HUES6 (cell line): ENCODE measurements at regions not wholly inside any gene's neighbourhood (a gene's known extent, or its start where the extent isn't known, plus 50 kb on each side); places are given as distances from the start of the nearest gene placed in this dataset.

Experiments
- H3K27ac ChIP-seq: 2 replicates; pipeline ENCODE4 v1.7.0; 2013; ENCODE audit warnings: low read depth, mild to moderate bottlenecking, low read length, inconsistent platforms
- H3K27me3 ChIP-seq: 2 replicates; pipeline ENCODE4 v1.6.1; 2013; ENCODE audit warnings: low read length; ENCODE audit not compliant: control insufficient read depth, insufficient read depth
- H3K36me3 ChIP-seq: 2 replicates; pipeline ENCODE4 v1.6.1; 2013; ENCODE audit warnings: low read length; ENCODE audit not compliant: control insufficient read depth, insufficient read depth
- H3K4me1 ChIP-seq: 2 replicates; pipeline ENCODE4 v1.6.1; 2013; ENCODE audit warnings: low read length; ENCODE audit not compliant: control insufficient read depth, insufficient read depth
- H3K4me3 ChIP-seq: 2 replicates; pipeline ENCODE4 v1.5.1; 2013; ENCODE audit warnings: low read depth, low read length
- H3K9ac ChIP-seq: one replicate; pipeline ENCODE4 v1.6.1; 2013; ENCODE audit warnings: mild to moderate bottlenecking, low read length
- H3K9me3 ChIP-seq: 2 replicates; pipeline ENCODE4 v1.6.1; 2013; ENCODE audit warnings: low read depth, low read length; ENCODE audit not compliant: control insufficient read depth, insufficient read depth

- Histone ChIP-seq H3K27ac (no peak overlapping the region), H3K9me3 (no peaks in the 10 kb centered on the region), H3K4me1 (no peaks in the 10 kb centered on the region)
These were observed 402.1 kb upstream of the CHD6 start for GRCh38 chr20:42020316-42020715.

DNA sequence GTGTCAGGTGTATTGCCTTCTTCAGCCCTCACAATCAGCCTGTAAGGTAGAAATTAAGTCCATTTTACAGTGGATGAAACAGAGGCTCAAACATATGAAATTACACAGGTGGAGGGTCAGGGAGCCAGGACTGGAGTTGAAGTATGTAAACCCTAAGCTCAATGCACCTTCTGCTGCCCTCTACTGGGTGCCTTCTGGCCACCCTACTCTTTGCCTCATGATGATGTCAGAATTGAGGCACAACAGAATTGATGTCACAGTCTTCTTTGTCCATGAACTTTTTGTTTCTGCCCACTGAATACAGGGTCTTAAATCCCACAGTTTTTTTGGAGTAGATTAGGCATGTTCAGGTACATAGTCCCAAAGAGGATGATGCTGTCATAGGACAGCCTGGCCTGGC, 400.8 kb upstream of the CHD6 start:
- no peak overlapping the region for H3K27ac ChIP-seq
- no peaks in the 10 kb centered on the region; the same call in 1 of the 2 replicates for H3K27me3 ChIP-seq
- no peaks in the 10 kb centered on the region for H3K36me3 ChIP-seq
- H3K4me3 ChIP-seq = no peak overlapping the region
- H3K4me1 ChIP-seq = no peaks in the 10 kb centered on the region
- H3K9ac ChIP-seq = no peak overlapping the region
- H3K9me3 ChIP-seq = no peaks in the 10 kb centered on the region

More at GRCh38 chr20:42020316-42020715, 402.1 kb upstream of the CHD6 start:
- no peaks in the 10 kb centered on the region for H3K36me3 ChIP-seq
- no peak overlapping the region for H3K4me3 ChIP-seq
- no peak overlapping the region for H3K9ac ChIP-seq
- H3K27me3 ChIP-seq = no peaks in the 10 kb centered on the region; the same call in 1 of the 2 replicates

- Histone ChIP-seq H3K9me3 (peaks cover 21% of the 10 kb centered on the region), H3K9ac (no peak overlapping the region), H3K27ac (no peak overlapping the region), H3K27me3 (no peaks in the 10 kb centered on the region), H3K36me3 (no peaks in the 10 kb centered on the region), H3K4me3 (no peak overlapping the region), H3K4me1 (peaks cover 12% of the 10 kb centered on the region)
These were observed 391.9 kb upstream of the CHD6 start for GRCh38 chr20:42010090-42010489.

DNA sequence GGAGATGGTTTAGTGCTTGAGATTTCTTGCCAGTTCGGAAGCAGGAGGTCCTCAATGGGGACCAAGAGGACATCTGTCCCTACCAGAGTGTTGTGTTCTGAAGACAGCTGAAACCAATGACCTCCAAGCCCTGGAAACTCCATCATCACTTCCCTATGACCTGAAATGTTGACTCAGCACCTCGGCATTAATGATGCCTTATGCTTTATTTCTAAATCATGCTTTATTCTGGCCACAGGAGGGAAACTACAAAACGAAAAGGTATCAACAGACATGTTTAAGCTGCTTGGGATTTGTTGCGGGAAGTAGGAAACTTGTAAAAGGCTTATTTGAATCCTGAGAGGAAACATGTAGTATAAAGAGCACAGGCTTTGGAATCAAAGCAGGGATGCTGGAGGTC, 389.1 kb upstream of the CHD6 start:
- no peak overlapping the region for H3K4me3 ChIP-seq
- peaks cover 21% of the 10 kb centered on the region for H3K9me3 ChIP-seq
- H3K9ac ChIP-seq = no peak overlapping the region
- H3K36me3 ChIP-seq = no peaks in the 10 kb centered on the region
- H3K27me3 ChIP-seq = no peaks in the 10 kb centered on the region
- no peak overlapping the region for H3K27ac ChIP-seq
- peaks cover 15% of the 10 kb centered on the region for H3K4me1 ChIP-seq

DNA sequence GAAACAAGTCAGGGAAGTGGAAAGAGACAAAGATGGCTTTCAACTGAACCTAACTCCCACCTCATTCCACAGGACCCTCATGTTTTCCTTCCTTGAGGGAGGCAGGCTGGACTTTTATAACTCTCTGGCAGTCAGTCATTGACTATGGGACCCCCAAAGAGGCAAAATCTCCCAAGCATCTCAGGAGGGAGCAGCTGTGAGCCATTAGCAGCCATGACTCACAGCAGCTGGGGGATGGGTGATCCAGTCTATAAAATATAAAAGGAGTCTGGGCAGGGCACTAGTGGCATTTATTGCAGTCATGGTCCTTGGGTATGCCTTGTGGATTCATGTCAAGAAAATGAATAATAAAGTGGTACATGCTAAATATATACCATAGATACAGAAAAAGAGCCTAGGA, 387.0 kb upstream of the CHD6 start:
- Histone ChIP-seq H3K36me3 (no peaks in the 10 kb centered on the region), H3K4me1 (peaks cover 15% of the 10 kb centered on the region), H3K9ac (no peak overlapping the region), H3K4me3 (no peak overlapping the region), H3K27me3 (no peaks in the 10 kb centered on the region), H3K27ac (no peak overlapping the region), H3K9me3 (peaks cover 13% of the 10 kb centered on the region)

GRCh38 chr20:42003380-42003779, 385.2 kb upstream of the CHD6 start:
- Histone ChIP-seq H3K4me3 (no peak overlapping the region), H3K27me3 (no peaks in the 10 kb centered on the region; the same call in 1 of the 2 replicates), H3K4me1 (peaks cover 15% of the 10 kb centered on the region), H3K9ac (no peak overlapping the region), H3K27ac (no peak overlapping the region), H3K36me3 (no peaks in the 10 kb centered on the region), H3K9me3 (peaks cover 3% of the 10 kb centered on the region; the same call in 1 of the 2 replicates)

DNA sequence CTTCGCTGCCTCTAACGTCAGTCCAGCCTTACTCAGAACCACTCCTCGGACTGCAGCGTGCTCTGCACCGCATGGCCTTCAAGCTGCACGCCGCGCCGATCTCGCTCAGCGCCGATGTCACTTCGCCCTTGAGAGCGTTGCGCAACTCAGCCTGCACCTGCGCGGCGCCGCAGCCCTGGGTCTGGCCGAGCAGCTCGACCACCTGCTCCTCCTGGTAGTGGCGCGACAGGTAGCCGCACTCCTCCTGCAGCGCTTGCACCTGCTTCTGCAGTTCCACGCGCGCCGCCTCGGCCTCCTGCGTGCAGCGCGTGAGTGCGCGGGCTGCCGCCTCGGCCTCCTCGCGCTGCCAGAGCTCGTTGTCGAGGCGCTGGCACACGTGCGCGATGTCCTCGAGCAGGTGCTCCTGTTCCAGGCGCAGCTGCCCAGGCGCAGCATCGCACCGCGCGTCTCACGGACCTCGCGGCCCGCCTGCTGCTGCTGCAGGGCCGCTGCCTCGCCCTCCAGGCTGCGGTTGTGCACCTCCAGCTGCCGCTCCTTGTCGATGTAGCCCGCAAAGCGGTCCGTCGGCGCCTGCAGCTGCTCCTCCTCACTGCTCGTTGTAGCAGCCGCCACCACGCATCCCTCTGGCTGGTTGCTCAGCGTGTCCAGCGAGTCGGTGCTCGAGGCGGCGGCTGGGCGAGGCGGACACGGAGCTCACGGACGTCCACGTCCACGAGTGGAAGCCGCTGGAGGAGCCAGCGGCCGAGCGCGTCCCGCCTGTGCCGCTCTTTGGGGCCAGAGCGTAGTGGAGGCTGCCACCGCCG, 380.6 kb upstream of the CHD6 start:
- Histone ChIP-seq H3K27me3 (no peaks in the 10 kb centered on the region; the same call in 1 of the 2 replicates), H3K4me3 (no peak overlapping the region), H3K9ac (no peak overlapping the region), H3K4me1 (no peaks in the 10 kb centered on the region), H3K9me3 (no peaks in the 10 kb centered on the region), H3K27ac (no peak overlapping the region), H3K36me3 (no peaks in the 10 kb centered on the region)

- Histone ChIP-seq H3K27ac (no peak overlapping the region), H3K36me3 (no peaks in the 10 kb centered on the region), H3K9me3 (no peaks in the 10 kb centered on the region), H3K27me3 (no peaks in the 10 kb centered on the region; the same call in 1 of the 2 replicates), H3K9ac (no peak overlapping the region), H3K4me1 (no peaks in the 10 kb centered on the region), H3K4me3 (no peak overlapping the region)
These were observed 378.8 kb upstream of the CHD6 start for GRCh38 chr20:41996951-41997350.

- Histone ChIP-seq H3K9me3 (no peaks in the 10 kb centered on the region), H3K9ac (no peak overlapping the region), H3K4me1 (no peaks in the 10 kb centered on the region), H3K27me3 (no peaks in the 10 kb centered on the region), H3K36me3 (no peaks in the 10 kb centered on the region), H3K27ac (no peak overlapping the region), H3K4me3 (no peak overlapping the region)
These were observed 374.3 kb upstream of the CHD6 start for GRCh38 chr20:41992481-41992880.

GRCh38 chr20:41991412-41991811, 373.2 kb upstream of the CHD6 start:
- H3K27ac ChIP-seq = no peak overlapping the region
- H3K9ac ChIP-seq = no peak overlapping the region
- H3K9me3 ChIP-seq = no peaks in the 10 kb centered on the region
- no peaks in the 10 kb centered on the region for H3K36me3 ChIP-seq
- no peaks in the 10 kb centered on the region for H3K27me3 ChIP-seq
- no peak overlapping the region for H3K4me3 ChIP-seq
- no peaks in the 10 kb centered on the region for H3K4me1 ChIP-seq

GRCh38 chr20:41989935-41990635, 371.9 kb upstream of the CHD6 start:
- H3K4me1 ChIP-seq = no peaks in the 10 kb centered on the region
- H3K9ac ChIP-seq = no peak overlapping the region
- H3K36me3 ChIP-seq = no peaks in the 10 kb centered on the region
- no peaks in the 10 kb centered on the region for H3K9me3 ChIP-seq
- no peak overlapping the region for H3K27ac ChIP-seq
- H3K27me3 ChIP-seq = no peaks in the 10 kb centered on the region
- H3K4me3 ChIP-seq = no peak overlapping the region
